GM20000 (cell line): ENCODE measurements at regions not wholly inside any gene's neighbourhood (a gene's known extent, or its start where the extent isn't known, plus 50 kb on each side); places are given as distances from the start of the nearest gene placed in this dataset.
"Not testable (repeated sequence)": the region's sequence is repeated elsewhere in the genome, so short reads cannot be mapped to it uniquely, and the experiment has no call there.

Experiments used
- DNase-seq: peaks from one replicate; pipeline ENCODE4 v3.0.0; 2012; ENCODE audit warnings: low spot score
- CTCF ChIP-seq: IDR thresholded peaks from 2 replicates; pipeline ENCODE4 v1.5.1; 2012; ENCODE audit warnings: mild to moderate bottlenecking, control low read depth; ENCODE audit errors: extremely low read depth, missing control alignments

- DNase-seq: no peak
- no peak for TF ChIP-seq CTCF
Measured at GRCh38 chr9:73951147-73951546, 546.0 kb upstream of the RORB start.

GRCh38 chr9:73962792-73963191, 534.3 kb upstream of the RORB start:
- DNase-seq: no peak
- TF ChIP-seq CTCF: no peak

- TF ChIP-seq CTCF: no peak
Measured at GRCh38 chr9:73969936-73970335, 527.2 kb upstream of the RORB start.

GRCh38 chr9:73976424-73976823, 520.7 kb upstream of the RORB start:
- DNase-seq: not testable (repeated sequence)

More at GRCh38 chr9:73969936-73970335, 527.2 kb upstream of the RORB start:
- no peak for DNase-seq

GRCh38 chr9:73979894-73980264, 517.3 kb upstream of the RORB start:
- no peak for TF ChIP-seq CTCF
- no peak for DNase-seq

GRCh38 chr9:73980754-73981153, 516.4 kb upstream of the RORB start:
- no peak for TF ChIP-seq CTCF
- no peak for DNase-seq

- TF ChIP-seq CTCF: no peak
- DNase-seq: no peak
Measured at GRCh38 chr9:73981405-73981804, 515.7 kb upstream of the RORB start.

- no peak for DNase-seq
- TF ChIP-seq CTCF: no peak
Measured at GRCh38 chr9:73995836-73996235, 501.3 kb upstream of the RORB start.
